Omental fat pad (tissue), 3 donors: ENCODE measurements at regions not wholly inside any gene's neighbourhood (a gene's known extent, or its start where the extent isn't known, plus 50 kb on each side); places are given as distances from the start of the nearest gene placed in this dataset.
"Not testable (repeated sequence)": the region's sequence is repeated elsewhere in the genome, so short reads cannot be mapped to it uniquely, and the experiment has no call there.

Experiments
- ATAC-seq: fragments of 150-250 bp; one replicate; pipeline ENCODE4 v1.9.1; 2016; ENCODE audit warnings: mild to moderate bottlenecking, moderate library complexity; ENCODE audit not compliant: low FRiP score
- DNase-seq: peaks from one replicate; pipeline ENCODE4 v3.0.0-alpha.2; 2019; ENCODE audit warnings: low spot score
- TF ChIP-seq, protein P1 (sequence below), 3 donors: fragments of 450-650 bp; IDR thresholded peaks; one replicate each; pipeline ENCODE4 v1.5.1; 2016 to 2017; ENCODE audit warnings: antibody characterized with exemption in 3 of 3, mild to moderate bottlenecking in 3 of 3, moderate library complexity in 2 of 3

DNA sequence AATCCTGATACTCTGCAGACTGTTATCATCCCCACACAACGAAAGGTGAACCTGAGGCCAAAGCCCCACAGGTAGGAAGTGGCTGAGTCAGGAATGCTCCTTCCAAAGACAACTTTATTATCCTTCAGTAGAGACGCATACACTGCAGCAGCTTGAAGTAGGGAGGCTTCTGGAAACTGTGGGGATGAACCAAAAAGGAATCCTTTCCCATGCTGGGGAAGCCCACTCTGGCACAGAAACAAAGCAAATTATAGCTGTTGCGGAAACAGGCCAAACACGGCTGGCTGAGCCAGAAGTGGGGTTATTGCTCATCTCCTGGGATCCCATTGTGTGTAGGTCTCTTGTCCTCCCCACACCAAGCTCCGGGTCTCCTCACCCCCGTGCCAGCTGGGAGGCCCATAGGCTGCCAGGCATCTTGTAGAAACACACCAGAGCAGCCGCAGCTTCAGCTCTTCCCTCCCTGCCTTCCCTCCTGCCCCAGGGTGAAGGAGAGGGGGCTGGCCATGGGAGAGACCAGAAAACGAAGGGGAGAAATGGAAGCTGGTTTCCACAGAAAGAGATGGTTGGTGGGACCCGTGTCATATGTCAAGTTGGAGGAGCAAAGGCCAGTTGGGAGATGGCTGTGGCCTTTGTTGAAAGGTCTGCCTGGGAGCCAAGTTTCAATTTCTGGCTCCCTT, 176.9 kb upstream of the NABP1 start:
- ATAC-seq, result no peak
- TF ChIP-seq, protein P1, sequence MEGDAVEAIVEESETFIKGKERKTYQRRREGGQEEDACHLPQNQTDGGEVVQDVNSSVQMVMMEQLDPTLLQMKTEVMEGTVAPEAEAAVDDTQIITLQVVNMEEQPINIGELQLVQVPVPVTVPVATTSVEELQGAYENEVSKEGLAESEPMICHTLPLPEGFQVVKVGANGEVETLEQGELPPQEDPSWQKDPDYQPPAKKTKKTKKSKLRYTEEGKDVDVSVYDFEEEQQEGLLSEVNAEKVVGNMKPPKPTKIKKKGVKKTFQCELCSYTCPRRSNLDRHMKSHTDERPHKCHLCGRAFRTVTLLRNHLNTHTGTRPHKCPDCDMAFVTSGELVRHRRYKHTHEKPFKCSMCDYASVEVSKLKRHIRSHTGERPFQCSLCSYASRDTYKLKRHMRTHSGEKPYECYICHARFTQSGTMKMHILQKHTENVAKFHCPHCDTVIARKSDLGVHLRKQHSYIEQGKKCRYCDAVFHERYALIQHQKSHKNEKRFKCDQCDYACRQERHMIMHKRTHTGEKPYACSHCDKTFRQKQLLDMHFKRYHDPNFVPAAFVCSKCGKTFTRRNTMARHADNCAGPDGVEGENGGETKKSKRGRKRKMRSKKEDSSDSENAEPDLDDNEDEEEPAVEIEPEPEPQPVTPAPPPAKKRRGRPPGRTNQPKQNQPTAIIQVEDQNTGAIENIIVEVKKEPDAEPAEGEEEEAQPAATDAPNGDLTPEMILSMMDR (IDR thresholded peaks at IDR 0.05), result no peak
- DNase-seq, result no peak

DNA sequence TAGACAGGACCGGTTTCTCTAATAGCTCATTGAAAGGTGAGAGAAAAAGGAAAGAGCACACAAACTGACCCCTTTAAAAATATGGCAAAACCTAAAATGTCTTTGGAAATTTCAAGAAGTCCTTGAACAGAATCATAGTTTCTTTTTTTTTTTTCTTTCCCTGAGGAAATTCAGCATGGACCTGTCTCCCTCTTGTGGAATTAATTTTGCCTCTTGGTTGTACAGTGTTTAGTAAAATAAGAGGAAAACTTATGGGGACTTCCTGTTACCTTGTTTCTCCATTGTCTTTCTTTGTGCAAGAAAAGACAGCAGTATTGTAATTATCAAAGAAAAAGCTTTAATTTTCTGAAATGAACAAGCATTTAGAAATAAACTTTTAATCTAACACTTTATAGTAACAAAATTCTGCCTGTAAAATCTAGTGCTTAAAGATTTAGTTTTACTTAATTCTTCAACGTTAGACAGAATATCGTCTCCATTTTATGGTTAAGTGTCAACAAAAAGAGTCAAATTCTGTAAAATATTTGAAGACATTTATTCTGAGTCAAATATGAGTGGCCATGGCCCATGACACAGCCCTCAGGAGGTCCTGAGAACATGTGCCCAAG, 176.3 kb upstream of the NABP1 start:
- no peak for ATAC-seq
- TF ChIP-seq, protein P1 (IDR thresholded peaks at IDR 0.05), result no peak

DNA sequence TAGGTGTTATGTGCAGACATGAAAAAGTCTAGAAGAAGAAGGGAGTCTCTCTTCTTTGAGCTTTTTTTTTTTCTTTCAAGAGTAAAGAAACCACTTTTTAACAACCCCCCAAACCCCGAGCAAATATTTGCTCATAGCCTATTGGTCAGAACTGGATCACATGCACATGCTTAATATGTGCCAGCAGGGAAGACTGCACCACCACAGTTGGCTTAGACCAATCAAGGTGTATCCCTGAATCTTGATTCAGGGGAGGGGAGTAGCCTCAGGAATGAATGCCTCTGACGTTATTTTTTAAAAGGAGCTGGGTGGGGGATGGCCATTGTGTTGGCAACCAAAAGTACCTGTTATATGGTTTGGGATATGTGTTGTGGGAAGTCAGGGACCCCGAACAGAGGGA, 171.4 kb upstream of the NABP1 start:
- TF ChIP-seq, protein P1 (IDR thresholded peaks at IDR 0.05), result no peak
- no peak for ATAC-seq
- DNase-seq, result no peak

More for the DNA sequence above, 176.3 kb upstream of the NABP1 start:
- DNase-seq, result no peak

DNA sequence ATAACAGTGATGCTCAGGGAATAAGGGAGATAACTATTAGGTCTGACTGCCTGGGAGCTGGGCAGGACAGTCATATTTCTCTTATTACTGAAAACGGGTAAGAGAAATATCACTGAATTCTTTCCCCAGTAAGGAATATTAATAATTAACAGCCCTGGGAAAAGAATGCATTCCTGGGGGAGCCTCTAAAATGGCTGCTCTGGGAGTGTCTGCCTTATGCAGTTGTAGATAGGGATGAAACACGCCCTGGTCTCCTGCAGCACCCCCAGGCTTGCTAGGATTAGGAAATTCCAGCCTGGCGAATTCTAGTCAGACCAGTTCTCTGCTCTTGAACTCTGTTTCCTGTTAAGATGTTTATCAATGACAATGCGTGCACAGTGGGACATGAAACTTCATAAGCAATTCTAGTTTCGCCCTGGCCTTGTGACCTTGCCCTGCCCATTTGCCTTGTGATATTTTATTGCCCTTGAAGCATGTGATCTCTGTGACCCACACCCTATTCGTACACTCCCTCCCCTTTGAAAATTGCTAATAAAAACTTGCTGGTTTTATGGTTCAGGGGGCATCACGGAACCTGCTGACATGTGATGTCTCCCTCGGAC, 170.6 kb upstream of the NABP1 start:
- ATAC-seq, DNase-seq: not testable (repeated sequence)

DNA sequence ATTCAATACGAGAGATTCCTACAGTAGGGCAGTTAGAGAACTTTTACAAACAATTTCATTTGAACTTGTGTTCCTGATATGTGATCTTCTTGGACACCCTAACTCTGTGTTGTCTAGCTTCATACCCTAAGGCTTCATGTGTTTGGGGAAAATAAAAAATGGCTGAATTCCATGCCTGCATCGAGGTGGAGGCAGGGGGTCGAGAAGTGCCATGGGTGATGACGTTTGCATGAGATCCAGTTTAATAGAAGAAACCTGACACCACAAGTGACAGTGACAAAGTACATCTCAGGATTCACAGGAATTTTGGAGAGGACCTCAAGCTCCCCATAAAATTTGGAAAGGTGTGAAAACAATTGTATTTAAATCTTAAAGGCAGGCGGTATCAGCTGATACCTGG, 169.2 kb upstream of the NABP1 start:
- DNase-seq, result no peak
- ATAC-seq, result no peak
- TF ChIP-seq, protein P1 (IDR thresholded peaks at IDR 0.05), result no peak

DNA sequence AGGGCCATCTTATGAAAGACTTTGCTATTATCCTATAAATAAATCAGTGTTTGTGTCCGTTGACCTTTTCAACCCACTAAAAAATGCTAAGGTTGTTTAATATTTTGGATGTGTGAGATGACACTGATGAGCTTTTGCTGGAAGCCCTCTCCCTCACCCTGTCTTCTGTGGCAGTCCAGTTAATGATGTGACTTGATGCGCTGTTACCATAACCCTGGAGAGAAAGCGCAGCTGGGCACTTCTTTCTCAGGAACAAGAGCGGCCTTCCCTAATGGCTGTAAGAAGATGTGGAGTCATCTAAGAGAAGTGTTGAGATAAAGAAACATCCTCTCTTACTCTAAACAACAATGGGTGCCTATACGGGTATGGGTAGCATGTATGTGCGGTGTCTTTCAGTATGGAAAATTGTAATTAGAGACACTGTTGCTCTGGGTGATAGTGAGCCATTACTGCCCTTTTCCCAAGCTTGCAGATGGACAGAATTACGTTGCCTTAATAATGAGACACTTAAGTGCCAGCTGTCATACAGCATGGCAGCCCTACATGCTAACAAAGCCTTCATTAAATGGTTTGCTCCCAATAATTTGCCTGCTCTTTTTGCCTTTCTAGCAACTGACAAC, 165.6 kb upstream of the NABP1 start:
- ATAC-seq (no peak), DNase-seq (no peak)
- TF ChIP-seq, protein P1 (IDR thresholded peaks at IDR 0.05), result no peak

DNA sequence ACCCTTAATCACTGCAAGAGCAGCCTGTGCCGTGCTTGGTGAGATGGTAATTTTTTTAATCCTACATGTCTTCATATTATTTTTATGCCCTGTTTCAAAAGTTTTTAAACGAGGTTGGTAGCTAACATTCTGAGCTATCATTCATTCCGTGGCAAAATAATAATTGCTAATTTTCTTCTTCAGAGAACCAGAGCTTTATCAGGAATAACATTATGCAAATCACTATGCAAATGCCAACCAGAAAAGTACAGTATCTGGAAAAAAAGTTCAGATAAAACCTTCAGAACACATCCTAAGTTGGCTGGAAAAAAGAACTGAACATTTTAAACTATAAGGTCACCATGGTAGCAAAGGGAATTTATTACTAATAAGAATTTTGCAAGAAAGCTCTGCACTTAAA, 165.1 kb upstream of the NABP1 start:
- no peak for DNase-seq
- no peak for ATAC-seq
- TF ChIP-seq, protein P1 (IDR thresholded peaks at IDR 0.05), result no peak
